Stimulated activated CD4-positive, alpha-beta T cell treated with anti-CD3 and anti-CD28 coated beads, Interleukin-1b, Interleukin-23, amount 100 ng/mL, for 4 hours (primary cell): ENCODE measurements at regions not wholly inside any gene's neighbourhood (a gene's known extent, or its start where the extent isn't known, plus 50 kb on each side); places are given as distances from the start of the nearest gene placed in this dataset.
"Not testable (repeated sequence)": the region's sequence is repeated elsewhere in the genome, so short reads cannot be mapped to it uniquely, and the experiment has no call there.

ENCODE experiments used
- DNase-seq, 2 donors: peaks; one replicate each; pipeline ENCODE4 v3.0.0-alpha.2; 2020; ENCODE audit warnings: low read depth in 2 of 2

DNA sequence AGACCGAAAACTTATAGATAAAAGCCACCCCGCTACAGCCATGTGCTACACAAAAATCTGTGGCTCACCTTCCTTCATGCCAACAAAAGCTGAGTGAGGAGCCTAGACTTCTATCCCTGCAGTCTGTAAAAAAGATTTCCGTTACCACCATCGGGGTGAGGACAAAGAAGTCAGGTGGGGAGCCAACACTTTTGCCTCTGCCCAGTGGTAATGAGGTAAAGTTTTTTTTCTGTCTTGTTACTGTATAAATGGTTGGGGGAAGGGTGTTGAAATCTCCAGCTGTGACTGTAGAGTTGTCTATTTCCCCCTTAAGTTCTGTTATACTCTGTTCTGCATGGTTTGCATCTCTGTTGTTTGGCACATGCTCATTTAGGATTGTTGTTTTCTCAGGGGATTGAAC lies 707.8 kb downstream of the FLRT2 start:
- no peak for DNase-seq

DNA sequence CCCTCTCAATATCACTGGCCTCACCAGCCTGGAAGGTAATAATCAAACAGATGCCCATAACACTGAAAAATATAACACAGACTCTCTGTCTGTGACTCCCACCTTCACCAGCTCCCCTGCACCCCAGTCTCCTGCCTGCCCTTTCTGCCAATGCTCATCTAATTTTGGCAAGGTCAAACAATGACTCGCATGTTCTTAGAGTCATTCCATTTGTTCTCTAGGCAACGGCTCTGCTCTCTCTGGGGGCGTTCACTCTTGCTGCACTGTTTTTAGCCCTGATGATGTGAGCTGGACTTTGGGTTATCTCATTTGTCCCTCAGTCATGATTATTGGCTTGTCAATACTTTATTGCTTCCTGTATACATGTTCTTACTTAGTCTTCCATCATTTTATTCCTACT lies 691.8 kb downstream of the FLRT2 start:
- no peak for DNase-seq

DNA sequence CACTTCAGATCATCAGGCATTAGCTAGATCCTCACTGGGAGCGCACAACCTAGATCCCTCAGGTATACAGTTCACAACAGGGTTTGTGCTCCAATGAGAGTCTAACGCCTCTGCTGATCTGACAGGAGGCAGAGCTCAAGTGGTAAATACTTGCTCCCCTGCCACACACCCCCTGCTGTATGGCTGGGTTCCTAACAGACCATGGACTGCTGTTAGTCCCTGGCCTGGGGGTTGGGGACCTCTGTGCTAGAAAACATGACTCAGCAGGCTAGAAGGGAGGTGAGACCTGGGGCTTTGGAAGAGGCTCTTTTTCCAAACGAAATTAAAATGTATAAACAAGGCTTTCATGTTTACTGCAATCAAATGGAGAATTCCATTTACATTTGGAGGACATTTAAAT lies 691.1 kb downstream of the FLRT2 start:
- no peak for DNase-seq

DNA sequence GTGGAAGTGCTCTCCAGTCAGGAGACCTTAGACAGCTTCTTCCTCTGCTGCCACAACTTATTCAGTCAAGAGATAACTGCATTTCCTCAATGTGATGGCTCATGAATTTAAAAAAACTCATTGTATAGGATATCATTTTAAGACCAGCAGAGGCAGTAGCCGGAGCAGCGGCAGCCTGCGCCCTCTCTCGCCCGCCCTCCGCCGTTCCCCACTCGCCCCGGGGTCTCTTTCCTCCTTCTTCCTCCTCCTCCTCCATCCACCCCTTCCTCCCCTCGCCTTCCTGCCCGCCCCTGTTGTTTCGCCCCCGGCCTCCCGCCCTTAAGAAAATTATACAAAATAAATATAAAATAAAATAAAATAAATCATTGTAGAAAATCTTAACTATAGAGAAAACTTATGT lies 687.6 kb downstream of the FLRT2 start:
- no peak for DNase-seq

DNA sequence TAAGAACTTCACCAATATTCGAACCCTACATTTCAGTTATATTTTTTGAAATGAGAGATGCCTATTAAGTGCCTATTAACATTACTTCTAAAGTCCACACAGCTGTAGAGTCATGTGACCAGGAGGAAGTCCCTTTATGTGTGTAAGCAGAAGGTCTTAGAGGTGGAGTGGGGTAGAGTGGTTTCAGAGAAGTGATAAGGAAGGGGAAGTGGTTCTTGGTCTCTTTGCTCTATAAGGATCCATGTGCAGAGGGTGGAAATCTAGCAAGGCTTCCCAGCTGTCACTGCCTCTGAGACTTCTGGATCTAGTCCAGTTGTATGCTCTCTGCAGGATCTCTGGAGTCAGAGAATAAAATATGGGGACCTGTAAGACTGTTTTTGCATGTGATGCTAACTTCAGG lies 673.9 kb downstream of the FLRT2 start:
- no peak for DNase-seq

DNA sequence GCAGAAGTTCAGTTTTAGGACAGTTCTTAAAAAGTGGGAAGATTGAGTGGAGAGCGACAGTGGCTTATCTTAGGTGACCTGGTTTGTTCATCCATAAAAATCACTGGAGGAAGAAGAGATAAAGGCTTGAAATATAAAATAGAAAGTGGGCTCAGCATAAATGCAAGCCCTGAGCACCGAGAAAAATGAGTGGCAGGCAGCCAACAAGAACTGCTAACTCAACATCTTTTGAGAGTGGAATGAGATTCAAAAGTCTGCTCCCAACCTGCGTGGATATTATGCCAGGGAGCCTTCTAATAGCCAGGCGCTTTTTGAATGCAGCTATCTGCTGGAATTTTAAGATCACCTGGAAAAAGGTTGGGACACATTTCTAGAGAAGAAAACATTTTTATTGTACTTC lies 666.5 kb downstream of the FLRT2 start:
- no peak for DNase-seq

DNA sequence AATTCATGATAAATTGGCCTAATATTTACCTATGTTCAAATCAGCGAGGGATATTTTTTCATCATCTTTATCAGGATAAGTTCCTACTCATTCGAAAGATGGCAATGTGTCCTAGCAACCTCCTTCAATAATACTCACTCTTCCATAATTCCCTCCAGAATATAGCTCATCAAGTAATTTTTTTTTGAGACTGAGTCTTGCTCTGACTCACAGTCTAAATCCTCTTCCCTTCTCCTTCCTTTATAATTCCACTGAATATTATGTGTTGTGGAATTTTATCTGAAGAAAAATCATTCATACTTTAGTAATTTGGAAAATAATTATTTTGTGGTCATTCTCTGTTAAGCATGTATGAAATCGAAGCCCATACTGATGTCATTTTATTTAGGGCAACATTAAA lies 663.8 kb downstream of the FLRT2 start:
- no peak for DNase-seq

DNA sequence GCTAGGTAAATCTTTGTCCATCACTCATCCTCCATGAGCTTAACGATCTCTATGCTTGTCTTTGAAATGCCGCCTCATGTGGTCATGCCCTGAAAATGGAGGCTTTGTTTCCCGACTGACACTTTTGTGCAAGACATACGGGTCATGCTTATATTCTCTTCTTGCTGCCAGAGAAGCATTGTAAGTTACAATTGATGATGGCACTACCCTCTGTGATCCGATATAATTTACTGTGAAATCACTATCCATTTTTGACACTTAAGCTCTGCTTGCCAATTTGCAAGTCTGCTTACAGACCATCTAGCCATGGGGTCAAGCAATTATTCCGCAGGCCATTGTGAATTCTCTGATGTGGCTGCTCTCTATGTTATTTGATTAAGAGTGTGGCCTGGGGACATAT lies 650.0 kb downstream of the FLRT2 start:
- no peak for DNase-seq

DNA sequence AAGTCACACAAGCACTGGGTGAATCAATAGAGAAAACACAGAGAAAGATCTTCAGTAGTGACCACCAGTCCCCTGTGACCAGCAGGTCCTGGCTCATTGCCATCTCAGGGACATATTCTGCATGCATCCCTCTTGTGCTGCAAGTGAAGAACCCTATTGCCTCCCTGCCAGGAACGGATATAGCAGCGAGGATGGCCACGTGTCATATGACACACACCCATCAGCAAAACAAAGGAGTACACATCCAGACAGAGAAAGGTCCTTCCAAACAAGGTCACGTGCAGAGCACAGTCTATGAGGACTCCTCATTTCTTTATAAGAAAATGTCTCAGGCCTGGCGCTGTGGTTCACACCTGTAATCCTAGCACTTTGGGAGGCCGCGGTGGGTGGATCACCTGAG lies 638.4 kb downstream of the FLRT2 start:
- DNase-seq: no peak

DNA sequence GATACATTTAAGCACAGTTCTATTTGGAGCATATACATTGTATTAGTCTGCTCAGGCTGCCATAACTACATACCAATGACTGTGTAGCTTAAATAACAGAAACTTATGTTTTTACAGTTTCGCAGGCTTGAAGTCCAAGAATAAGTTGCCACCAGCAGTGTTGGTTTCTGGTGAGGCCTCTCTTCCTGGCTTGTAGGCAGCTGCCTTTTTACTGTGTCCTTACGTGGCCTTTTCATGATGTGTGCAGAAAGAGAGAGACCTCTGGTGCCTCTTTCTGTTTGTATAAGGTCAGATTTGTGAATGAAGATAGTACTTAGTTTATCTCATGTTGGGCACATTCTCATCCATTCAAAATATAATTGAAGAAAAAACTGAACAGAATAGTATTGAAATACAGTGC lies 636.6 kb downstream of the FLRT2 start:
- no peak for DNase-seq

DNA sequence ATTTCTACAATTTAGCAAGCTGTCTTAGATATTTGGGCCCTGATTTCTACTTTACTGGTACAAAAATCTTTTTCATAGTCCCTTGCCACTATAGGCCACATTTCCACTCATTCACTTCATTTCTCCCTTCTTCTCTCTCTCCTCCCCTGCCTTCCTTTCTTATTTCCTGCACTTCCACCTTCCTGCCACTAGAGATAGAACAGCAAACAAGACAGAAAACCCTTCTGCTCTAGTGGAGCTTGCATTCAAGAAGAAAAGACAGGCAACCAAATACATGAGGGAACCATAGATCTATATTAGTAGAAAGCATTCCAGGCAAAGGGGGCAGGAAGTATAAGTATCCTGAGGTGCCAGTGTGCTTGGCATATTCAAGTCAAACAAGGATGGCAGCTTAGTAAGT lies 623.5 kb downstream of the FLRT2 start:
- DNase-seq: no peak

DNA sequence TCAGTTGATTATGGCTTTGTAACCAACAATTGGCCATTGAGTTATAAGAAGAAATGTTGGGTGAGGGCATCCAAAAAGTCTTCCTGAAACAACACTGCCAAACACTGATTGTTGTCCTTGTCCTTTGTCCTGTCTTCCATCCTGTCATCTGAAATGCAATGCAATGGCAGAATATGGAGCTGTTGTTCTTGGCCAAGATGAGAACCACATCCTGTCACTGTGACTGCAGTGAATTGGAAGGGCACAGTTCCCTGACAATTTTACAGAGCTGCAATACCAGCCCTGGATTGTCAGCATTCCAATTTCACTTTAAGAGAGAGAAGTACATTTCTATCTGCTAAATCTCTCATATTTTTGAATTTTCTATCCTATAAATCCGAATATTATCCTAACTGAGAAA lies 613.3 kb downstream of the FLRT2 start:
- no peak for DNase-seq

DNA sequence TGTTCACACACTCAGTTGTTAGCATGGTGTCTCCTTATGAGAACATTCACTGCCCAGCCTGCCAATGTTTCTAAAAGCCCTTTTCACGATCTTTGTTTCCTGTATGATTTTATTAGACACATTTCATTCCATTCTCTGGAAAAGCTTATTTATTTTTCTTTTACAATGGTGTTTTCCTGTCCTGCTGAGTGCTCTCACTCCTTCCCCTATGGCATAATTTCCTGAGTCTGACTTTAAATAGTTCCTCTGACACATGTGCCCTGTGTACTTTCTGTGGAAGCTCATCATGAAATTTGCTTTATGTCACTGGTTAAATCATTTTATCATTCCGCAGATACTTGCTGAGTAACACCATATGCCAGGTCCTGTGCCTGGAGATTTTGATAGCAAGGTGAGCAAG lies 612.0 kb downstream of the FLRT2 start:
- no peak for DNase-seq

DNA sequence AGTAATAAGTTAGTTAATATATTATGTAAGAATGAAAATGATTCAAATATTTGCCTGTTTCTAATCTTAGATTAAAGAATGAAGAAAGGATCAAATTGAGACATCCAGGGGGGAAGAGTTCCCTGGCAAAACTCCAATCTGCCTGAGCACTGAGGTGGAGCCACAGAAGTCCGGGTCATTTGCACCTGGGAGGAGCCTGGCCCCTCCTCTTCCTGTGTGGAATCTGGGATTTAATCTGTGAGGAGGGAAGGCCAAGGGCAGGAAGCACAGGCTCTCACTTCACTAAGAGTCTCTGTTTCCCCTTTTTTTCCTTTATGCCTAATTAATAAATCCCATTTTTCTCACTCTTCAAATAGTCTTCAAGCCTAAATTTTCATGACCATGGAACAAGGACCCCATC lies 599.5 kb downstream of the FLRT2 start:
- DNase-seq: no peak

DNA sequence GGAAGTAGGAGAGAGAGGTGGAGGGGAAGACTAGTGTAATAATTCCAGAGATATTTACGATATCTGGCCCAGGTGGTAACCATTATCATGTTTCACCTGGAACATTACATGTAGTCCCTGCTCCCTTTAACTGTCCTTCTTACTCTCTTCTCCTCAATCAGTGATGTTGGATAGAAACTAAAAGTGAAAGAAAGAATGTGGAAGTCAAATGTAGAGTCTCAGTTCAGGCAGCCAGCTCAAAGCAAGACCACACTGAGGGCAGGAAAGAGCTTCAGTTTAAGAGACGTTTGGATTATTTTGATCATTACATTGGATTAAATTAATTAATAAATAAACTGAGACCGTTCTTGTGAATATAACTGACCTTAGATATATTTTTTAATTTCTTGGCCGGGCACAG lies 594.4 kb downstream of the FLRT2 start:
- no peak for DNase-seq

DNA sequence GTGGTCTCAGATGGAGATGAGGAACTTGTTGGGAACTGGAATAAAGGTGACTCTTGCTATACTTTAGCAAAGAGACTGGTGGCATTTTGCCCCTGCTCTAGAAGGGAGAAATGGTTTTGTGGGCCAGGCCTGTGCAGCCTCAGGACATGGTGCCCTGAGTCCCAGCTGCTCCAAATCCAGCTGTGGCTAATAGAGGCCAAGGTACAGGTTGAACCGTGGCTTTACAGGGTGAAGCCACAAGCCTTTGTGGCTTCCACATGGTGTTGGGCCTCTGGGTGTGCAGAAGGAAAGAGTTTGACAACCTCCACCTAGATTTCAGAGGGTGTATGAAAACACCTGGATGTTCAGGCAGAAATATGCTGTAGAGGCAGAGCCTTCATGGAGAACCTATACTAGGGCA lies 586.0 kb downstream of the FLRT2 start:
- DNase-seq: no peak

DNA sequence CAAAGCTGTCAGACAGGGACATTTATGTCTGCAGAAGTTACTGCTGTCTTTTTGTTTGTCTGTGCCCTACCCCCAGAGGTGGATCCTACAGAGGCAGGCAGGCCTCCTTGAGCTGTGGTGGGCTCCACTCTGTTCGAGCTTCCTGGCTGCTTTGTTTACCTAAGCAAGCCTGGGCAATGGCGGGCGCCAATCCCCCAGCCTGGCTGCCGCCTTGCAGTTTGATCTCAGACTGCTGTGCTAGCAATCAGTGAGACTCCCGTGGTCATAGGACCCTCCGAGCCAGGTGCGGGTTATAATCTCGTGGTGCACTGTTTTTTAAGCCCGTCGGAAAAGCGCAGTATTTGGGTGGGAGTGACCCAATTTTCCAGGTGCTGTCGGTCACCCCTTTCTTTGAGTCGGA lies 580.9 kb downstream of the FLRT2 start:
- DNase-seq: not testable (repeated sequence)

DNA sequence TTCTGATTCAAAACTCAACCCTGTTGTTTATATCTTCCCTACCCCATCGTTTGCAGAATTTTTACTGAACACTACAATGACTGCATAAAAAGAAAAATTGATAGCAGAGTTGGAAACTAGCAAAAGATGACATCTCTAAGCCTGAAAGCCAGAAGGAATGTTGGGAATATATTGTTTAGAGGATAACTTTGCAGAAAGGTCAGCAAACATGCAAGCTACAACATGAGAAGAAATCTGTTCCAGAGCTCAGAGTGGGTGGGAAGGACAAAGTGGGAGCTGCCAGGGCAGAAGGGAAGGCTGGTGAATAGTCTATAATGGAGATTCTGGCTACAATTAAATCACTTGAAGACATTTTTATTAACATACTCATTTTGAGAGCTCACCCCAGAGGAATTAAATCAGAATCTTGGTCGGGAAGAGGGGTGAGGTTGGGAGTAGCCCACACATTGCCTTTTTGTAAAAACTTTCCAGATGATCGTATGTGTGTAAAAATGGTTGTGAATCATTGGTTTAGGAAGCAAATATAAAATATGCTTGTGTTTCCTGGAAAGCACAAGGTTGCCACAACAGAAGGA lies 574.8 kb downstream of the FLRT2 start:
- DNase-seq: no peak

DNA sequence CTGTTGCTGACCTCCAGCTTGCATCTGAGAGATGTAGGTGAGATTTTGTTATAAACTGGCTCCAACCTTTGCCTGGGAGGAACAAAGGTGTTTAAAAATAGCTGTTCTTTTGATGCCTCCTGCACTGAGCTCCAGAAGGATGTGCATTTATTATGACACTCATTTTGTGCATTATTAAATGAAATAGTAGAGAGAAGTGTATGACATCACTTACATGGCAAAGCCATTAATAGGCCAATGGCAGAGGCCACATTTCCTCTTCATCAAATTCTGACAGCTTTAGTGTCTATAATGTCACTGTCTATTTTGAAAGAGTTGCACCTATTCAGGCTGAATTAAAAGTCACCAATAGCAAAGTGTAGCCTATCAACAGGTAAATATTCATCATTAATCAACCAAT lies 564.6 kb downstream of the FLRT2 start:
- DNase-seq: no peak

DNA sequence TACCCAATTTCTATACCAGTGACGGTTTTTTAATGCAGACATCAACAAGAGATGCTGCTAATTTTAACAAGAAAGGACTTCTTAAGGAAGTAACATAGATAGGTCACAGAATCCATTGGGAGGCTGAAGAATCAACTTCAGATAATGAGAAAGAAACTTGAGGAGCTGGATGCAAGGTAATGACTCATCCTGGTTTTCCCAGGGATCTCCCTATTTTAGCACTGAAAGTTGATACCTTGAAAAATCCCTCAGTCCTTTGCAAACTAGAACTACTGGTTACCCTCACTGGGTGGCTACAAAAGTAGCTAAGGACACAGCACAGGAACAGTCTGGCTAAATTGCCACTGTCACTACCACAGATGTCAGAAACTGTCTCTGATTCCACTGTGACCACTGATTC lies 561.9 kb downstream of the FLRT2 start:
- no peak for DNase-seq

DNA sequence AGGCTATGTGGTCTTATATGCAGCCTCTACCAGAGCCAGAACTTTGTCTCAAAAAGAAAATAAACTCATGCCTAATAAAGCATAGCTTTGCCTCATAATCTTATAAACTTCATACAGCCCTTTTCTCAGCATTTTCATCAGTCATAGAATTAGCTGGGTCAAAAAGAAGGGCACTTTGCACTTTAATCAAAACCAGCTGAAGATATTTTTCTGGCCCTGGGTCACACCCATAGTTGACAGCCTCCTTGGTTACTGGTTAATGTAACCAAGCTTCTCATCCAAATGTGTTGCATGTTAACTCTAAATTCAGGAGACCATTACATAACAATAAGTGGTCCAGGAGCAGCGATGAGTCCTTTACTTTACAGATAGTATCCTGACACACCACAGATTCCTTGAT lies 558.2 kb downstream of the FLRT2 start:
- DNase-seq: no peak

DNA sequence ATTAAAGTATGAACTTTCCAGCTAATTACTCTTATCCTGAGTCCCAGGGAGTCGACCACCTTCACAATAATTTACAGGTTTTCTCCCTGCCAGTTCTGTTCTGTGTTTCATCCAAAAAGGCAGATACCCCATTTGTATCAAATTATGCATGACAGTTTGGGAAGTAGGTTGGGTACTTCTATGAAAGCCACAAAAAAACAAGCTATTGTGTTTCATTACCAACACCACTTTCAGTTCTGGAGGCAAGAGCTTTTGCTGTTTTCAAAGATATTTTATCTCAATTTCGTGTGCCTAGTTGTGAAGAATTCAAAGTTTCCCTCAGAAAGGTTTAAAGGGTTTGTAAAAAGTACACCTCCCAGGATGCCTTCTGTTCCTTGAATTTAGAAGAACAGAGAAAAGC lies 557.4 kb downstream of the FLRT2 start:
- no peak for DNase-seq

DNA sequence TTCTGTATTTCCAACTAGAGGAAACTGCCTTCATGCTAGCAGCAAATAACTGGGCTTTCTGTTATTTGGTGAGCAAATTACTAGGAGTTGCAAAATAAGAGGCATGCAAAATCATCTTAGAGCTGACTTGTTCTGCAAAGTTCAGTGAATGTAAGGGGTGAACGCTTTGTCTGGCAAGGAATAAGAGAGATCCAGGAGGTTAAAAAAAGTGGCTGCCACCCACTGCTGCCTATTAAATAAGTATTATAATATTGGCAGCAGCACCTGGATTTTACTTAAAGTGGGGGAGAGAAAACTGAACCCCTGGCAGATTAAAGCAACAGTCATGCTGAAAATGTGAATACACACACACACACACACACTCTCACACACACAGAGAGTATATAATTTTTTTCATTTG lies 557.0 kb downstream of the FLRT2 start:
- DNase-seq: no peak

DNA sequence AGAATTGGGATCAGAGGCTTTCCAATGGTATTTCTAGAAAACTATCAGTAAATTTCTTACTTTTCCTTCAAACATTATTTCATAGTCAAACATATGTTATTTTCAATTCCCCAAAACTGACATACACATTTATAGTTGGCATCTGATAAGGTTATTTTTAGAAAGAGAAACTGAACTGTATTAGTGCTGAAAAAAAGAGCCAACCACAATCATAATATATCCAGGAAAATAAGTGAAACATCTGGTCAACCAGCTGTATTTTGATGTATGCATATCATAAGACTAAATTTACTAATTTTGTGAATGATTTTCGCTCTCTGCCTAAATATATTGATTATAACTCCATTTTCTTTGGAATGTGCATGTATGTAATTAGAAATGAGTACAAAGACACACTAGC lies 554.2 kb downstream of the FLRT2 start:
- no peak for DNase-seq

DNA sequence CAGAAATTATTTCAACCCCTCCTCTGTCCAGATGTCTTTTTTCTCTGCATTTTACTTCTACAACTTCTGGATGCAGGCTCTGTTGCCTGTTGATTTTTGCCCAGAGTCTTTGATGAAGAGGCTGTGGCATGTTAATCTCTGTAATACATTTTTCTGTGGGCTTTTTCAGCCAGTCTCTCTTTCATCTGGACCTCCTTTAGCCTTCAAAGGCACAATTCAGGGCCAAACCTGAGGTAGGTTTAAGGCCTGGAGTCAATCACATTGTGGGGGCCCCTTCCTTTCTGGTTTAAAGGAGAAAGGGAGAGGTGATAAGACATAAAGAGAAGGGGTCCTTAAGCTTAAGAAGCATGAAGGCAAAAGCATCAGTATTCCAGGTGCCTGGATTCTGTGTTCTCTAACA lies 553.7 kb downstream of the FLRT2 start:
- DNase-seq: no peak
